SK-N-SH (cell line): ENCODE measurements at regions not wholly inside any gene's neighbourhood (a gene's known extent, or its start where the extent isn't known, plus 50 kb on each side); places are given as distances from the start of the nearest gene placed in this dataset.

Experiments used
- CTCF ChIP-seq: fragments of 200-600 bp; sonication (generic); IDR thresholded peaks from 2 replicates; pipeline ENCODE4 v1.6.1; 2017; ENCODE audit warnings: antibody characterized with exemption, mild to moderate bottlenecking, moderate library complexity
- ELF1 ChIP-seq: IDR thresholded peaks from 2 replicates; pipeline ENCODE4 v1.4.0; 2012
- EZH2phosphoT487 ChIP-seq: fragments of 200-600 bp; sonication (generic); IDR thresholded peaks from 2 replicates; pipeline ENCODE4 v1.6.1; 2017; ENCODE audit warnings: low read depth, mixed run types, mild to moderate bottlenecking, antibody characterized with exemption, moderate library complexity, borderline replicate concordance
- RAD21 ChIP-seq: IDR thresholded peaks from 2 replicates; pipeline ENCODE4 v1.6.1; 2012; ENCODE audit warnings: mild to moderate bottlenecking, low read length
- REST ChIP-seq: IDR thresholded peaks from 2 replicates; pipeline ENCODE4 v1.6.1; 2012; ENCODE audit warnings: mild to moderate bottlenecking, low read depth, low read length, moderate library complexity
- RFX5 ChIP-seq: IDR thresholded peaks from 2 replicates; pipeline ENCODE4 v1.6.1; 2012; ENCODE audit warnings: mild to moderate bottlenecking, improper control_type of control experiment, low read length
- USF1 ChIP-seq: IDR thresholded peaks from 2 replicates; pipeline ENCODE4 v1.4.0; 2012; ENCODE audit warnings: low read depth, borderline replicate concordance

GRCh38 chr6:4359108-4359730, 223.8 kb upstream of the ECI2 start:
- TF ChIP-seq CTCF (no peak), ELF1 (no peak), REST (no peak), EZH2phosphoT487 (no peak), RAD21 (no peak), USF1 (no peak), RFX5 (no peak)
